ENCODE measurements at regions not wholly inside any gene's neighbourhood (a gene's known extent, or its start where the extent isn't known, plus 50 kb on each side); places are given as distances from the start of the nearest gene placed in this dataset.

- CTCF ChIA-PET, result no interaction called here
- H3K4me1 Mint-ChIP-seq (ENCODE audit: low read depth, unreplicated experiment), result no peaks in the 10 kb centered on the region
- no TSS peak for BruUV-seq (replicated peaks)
- H3K27ac Mint-ChIP-seq (ENCODE audit: unreplicated experiment), result no peak overlapping the region
- H3K36me3 Mint-ChIP-seq (ENCODE audit: insufficient read depth, unreplicated experiment), result no peaks in the 10 kb centered on the region
- TF ChIP-seq, protein P1, sequence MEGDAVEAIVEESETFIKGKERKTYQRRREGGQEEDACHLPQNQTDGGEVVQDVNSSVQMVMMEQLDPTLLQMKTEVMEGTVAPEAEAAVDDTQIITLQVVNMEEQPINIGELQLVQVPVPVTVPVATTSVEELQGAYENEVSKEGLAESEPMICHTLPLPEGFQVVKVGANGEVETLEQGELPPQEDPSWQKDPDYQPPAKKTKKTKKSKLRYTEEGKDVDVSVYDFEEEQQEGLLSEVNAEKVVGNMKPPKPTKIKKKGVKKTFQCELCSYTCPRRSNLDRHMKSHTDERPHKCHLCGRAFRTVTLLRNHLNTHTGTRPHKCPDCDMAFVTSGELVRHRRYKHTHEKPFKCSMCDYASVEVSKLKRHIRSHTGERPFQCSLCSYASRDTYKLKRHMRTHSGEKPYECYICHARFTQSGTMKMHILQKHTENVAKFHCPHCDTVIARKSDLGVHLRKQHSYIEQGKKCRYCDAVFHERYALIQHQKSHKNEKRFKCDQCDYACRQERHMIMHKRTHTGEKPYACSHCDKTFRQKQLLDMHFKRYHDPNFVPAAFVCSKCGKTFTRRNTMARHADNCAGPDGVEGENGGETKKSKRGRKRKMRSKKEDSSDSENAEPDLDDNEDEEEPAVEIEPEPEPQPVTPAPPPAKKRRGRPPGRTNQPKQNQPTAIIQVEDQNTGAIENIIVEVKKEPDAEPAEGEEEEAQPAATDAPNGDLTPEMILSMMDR (IDR thresholded peaks at IDR 0.05; ENCODE audit: unreplicated experiment), result no peak
- no peak for DNase-seq
- H3K4me3 Mint-ChIP-seq (ENCODE audit: low read depth, unreplicated experiment), result no peak overlapping the region
- intact Hi-C loops (cut with micrococcal nuclease; ENCODE audit: unreplicated experiment), result no loop called here
- peaks cover 4% of the 10 kb centered on the region for H3K9me3 Mint-ChIP-seq (ENCODE audit: low read depth, unreplicated experiment)
- H3K27me3 Mint-ChIP-seq (ENCODE audit: unreplicated experiment), result no peaks in the 10 kb centered on the region
Observed at GRCh38 chr5:104754311-104754995, 1191.9 kb upstream of the NUDT12 start.

- Mint-ChIP-seq H3K9me3 (ENCODE audit: low read depth, unreplicated experiment) (peaks cover 6% of the 10 kb centered on the region), H3K4me3 (ENCODE audit: low read depth, unreplicated experiment) (no peak overlapping the region), H3K27me3 (ENCODE audit: unreplicated experiment) (no peaks in the 10 kb centered on the region), H3K27ac (ENCODE audit: unreplicated experiment) (no peak overlapping the region), H3K4me1 (ENCODE audit: low read depth, unreplicated experiment) (no peaks in the 10 kb centered on the region), H3K36me3 (ENCODE audit: insufficient read depth, unreplicated experiment) (no peaks in the 10 kb centered on the region)
- BruUV-seq (replicated peaks), result no TSS peak
- intact Hi-C loops (cut with micrococcal nuclease; ENCODE audit: unreplicated experiment), result no loop called here
- TF ChIP-seq, protein P1 (IDR thresholded peaks at IDR 0.05; ENCODE audit: unreplicated experiment), result no peak
- no peak for DNase-seq
- CTCF ChIA-PET, result interaction anchor here (0.9 kb wide), 1 partner anchor 16 kb away, joined by 3 read pairs; no protein-coding TSS in a partner anchor
Observed at GRCh38 chr5:104751969-104752368, 1189.4 kb upstream of the NUDT12 start.

DNA sequence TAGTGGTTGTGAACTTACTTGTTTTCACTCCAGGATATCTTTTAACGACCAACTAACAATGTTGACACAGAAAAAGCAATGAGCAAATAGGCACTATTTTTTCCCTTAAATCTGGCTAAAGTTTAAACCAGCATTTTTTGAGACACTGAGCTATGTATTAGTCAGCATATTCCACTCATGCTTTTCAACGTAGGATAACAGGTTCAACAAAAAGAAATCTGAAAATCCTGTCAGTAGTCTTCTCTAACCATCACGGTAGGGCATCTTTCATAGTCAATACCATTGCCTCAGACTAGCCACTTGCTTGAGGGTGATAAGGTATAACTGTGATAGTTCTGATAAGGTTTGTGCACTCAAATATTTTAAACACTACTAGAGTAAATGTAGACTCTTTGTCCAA, 1177.3 kb upstream of the NUDT12 start:
- no peak overlapping the region for H3K27ac Mint-ChIP-seq (ENCODE audit: unreplicated experiment)
- H3K4me3 Mint-ChIP-seq (ENCODE audit: low read depth, unreplicated experiment), result no peak overlapping the region
- CTCF ChIA-PET, result interaction anchor here (1.0 kb wide), 1 partner anchor 103 kb away, joined by 3 read pairs; no protein-coding TSS in a partner anchor
- H3K27me3 Mint-ChIP-seq (ENCODE audit: unreplicated experiment), result no peaks in the 10 kb centered on the region
- intact Hi-C loops (cut with micrococcal nuclease; ENCODE audit: unreplicated experiment), result no loop called here
- TF ChIP-seq, protein P1 (IDR thresholded peaks at IDR 0.05; ENCODE audit: unreplicated experiment), result no peak
- H3K9me3 Mint-ChIP-seq (ENCODE audit: low read depth, unreplicated experiment), result no peaks in the 10 kb centered on the region
- BruUV-seq (replicated peaks), result no TSS peak
- no peaks in the 10 kb centered on the region for H3K4me1 Mint-ChIP-seq (ENCODE audit: low read depth, unreplicated experiment)
- no peak for DNase-seq
- H3K36me3 Mint-ChIP-seq (ENCODE audit: insufficient read depth, unreplicated experiment), result no peaks in the 10 kb centered on the region

DNA sequence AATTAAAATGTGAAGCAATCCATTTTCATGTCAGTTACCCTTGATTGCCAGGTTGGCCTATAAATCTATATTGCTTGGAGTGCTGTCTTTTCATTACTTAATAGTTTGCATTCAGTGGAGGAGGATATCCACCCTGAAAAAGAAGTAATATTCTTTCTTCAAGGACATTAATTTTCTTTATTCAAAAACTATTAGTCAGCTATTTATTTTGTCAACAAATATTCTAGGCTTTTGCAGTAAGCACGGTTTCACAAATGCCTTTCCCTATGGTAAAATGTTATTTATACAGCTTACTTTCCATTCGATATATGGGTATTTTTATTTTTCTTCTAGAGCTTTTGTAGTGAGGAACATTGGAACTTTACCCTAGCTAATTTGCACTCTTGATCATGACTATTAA, 1176.9 kb upstream of the NUDT12 start:
- Mint-ChIP-seq H3K27ac (ENCODE audit: unreplicated experiment) (no peak overlapping the region), H3K27me3 (ENCODE audit: unreplicated experiment) (no peaks in the 10 kb centered on the region), H3K4me1 (ENCODE audit: low read depth, unreplicated experiment) (no peaks in the 10 kb centered on the region), H3K36me3 (ENCODE audit: insufficient read depth, unreplicated experiment) (no peaks in the 10 kb centered on the region), H3K4me3 (ENCODE audit: low read depth, unreplicated experiment) (no peak overlapping the region), H3K9me3 (ENCODE audit: low read depth, unreplicated experiment) (no peaks in the 10 kb centered on the region)
- TF ChIP-seq, protein P1 (IDR thresholded peaks at IDR 0.05; ENCODE audit: unreplicated experiment), result no peak
- no peak for DNase-seq
- CTCF ChIA-PET, result interaction anchor here (1.0 kb wide), 1 partner anchor 102 kb away, joined by 3 read pairs; no protein-coding TSS in a partner anchor
- BruUV-seq (replicated peaks), result no TSS peak
- intact Hi-C loops (cut with micrococcal nuclease; ENCODE audit: unreplicated experiment), result no loop called here

All from Calu3 (cell line).